AG10803 (cell line): ENCODE measurements at regions not wholly inside any gene's neighbourhood (a gene's known extent, or its start where the extent isn't known, plus 50 kb on each side); places are given as distances from the start of the nearest gene placed in this dataset.

Experiments used
- DNase-seq: peaks from one replicate; pipeline ENCODE4 v3.0.0; 2010; ENCODE audit warnings: low read depth
- H3K4me3 ChIP-seq: 2 replicates; pipeline ENCODE4 v1.5.1; 2011; ENCODE audit warnings: mild to moderate bottlenecking, low read length, control low read depth
- CTCF ChIP-seq: conservative IDR thresholded peaks from 2 replicates; pipeline ENCODE4 v1.5.1; 2011; ENCODE audit warnings: mild to moderate bottlenecking, low read length, control low read depth, inconsistent platforms

- peak; percentile 2 for DNase-seq
- no peak for TF ChIP-seq CTCF
Measured at GRCh38 chr7:17236171-17236570, 62.3 kb upstream of the AHR start.

GRCh38 chr7:17236603-17237002 lies 61.8 kb upstream of the AHR start:
- no peak for TF ChIP-seq CTCF
- no peak overlapping the region for H3K4me3 ChIP-seq
- DNase-seq = no peak

More at GRCh38 chr7:17236171-17236570, 62.3 kb upstream of the AHR start:
- H3K4me3 ChIP-seq = no peak overlapping the region

GRCh38 chr7:17239046-17239445 lies 59.4 kb upstream of the AHR start:
- H3K4me3 ChIP-seq = no peak overlapping the region
- no peak for DNase-seq
- TF ChIP-seq CTCF = no peak

- peak; percentile 40 for DNase-seq
- no peak for TF ChIP-seq CTCF
- no peak overlapping the region for H3K4me3 ChIP-seq
Measured at GRCh38 chr7:17239683-17240521, 58.5 kb upstream of the AHR start.

GRCh38 chr7:17242504-17242903 lies 55.9 kb upstream of the AHR start:
- no peak for TF ChIP-seq CTCF
- no peak for DNase-seq
- H3K4me3 ChIP-seq = no peak overlapping the region

GRCh38 chr7:17244786-17245185 lies 53.7 kb upstream of the AHR start:
- no peak for TF ChIP-seq CTCF
- H3K4me3 ChIP-seq = no peak overlapping the region
- no peak for DNase-seq

GRCh38 chr7:17247357-17247756 lies 51.1 kb upstream of the AHR start:
- no peak for TF ChIP-seq CTCF
- no peak overlapping the region for H3K4me3 ChIP-seq
- no peak for DNase-seq
